Thyroid gland (tissue), 4 donors: ENCODE measurements at regions not wholly inside any gene's neighbourhood (a gene's known extent, or its start where the extent isn't known, plus 50 kb on each side); places are given as distances from the start of the nearest gene placed in this dataset.

ENCODE experiments used
- DNase-seq, 2 donors: peaks; one replicate each; pipeline ENCODE4 v3.0.0-alpha.2; 2019
- H3K27ac ChIP-seq, 3 donors: fragments of 200-600 bp; sonication (generic); 1 replicate in 2 of 3; 2 replicates in 1 of 3; pipeline ENCODE4 v1.5.1; 2016 to 2019; ENCODE audit warnings: mild to moderate bottlenecking in 1 of 3, moderate library complexity in 1 of 3
- H3K27me3 ChIP-seq: fragments of 200-600 bp; sonication (generic); one replicate; pipeline ENCODE4 v1.5.1; 2019
- H3K36me3 ChIP-seq, 2 donors: fragments of 200-600 bp; sonication (generic); one replicate each; pipeline ENCODE4 v1.5.1; 2016 to 2019
- H3K4me1 ChIP-seq, 2 donors: fragments of 200-600 bp; sonication (generic); one replicate each; pipeline ENCODE4 v1.5.1; 2017 to 2019
- H3K4me3 ChIP-seq, 3 donors: fragments of 200-600 bp; sonication (generic); replicated peaks in 1 of 3; 1 replicate in 2 of 3; 2 replicates in 1 of 3; pipeline ENCODE4 v1.5.1; 2016; ENCODE audit warnings: mild to moderate bottlenecking in 1 of 3
- H3K9me3 ChIP-seq: fragments of 200-600 bp; sonication (generic); one replicate; pipeline ENCODE4 v1.5.1; 2017
- POLR2A ChIP-seq, 2 donors: fragments of 450-650 bp; IDR thresholded peaks; one replicate each; pipeline ENCODE4 v1.6.1; 2017; ENCODE audit warnings: antibody characterized with exemption in 2 of 2, mild to moderate bottlenecking in 2 of 2, moderate library complexity in 1 of 2
- WGBS, 2 donors: methylation state at CpG; one replicate each; pipeline ENCODE4 v1.1.5; 2017; 5-methylcytosine and 5-hydroxymethylcytosine counted together
- intact Hi-C: fragments of 100-400 bp; cut with DNase I; formaldehyde crosslinking; loops from one replicate; pipeline ENCODE4 v1.15.1; 2023
- TF ChIP-seq, protein P1 (sequence below), 6 experiments: fragments of 200-600 bp in 3 of 6; fragments of 450-650 bp in 3 of 6; sonication (generic) in 3 of 6; IDR thresholded peaks; one replicate each; pipeline ENCODE4 v1.5.1; 2016 to 2019; ENCODE audit warnings: antibody characterized with exemption in 6 of 6, mild to moderate bottlenecking in 2 of 6, inconsistent platforms in 1 of 6, moderate library complexity in 1 of 6

DNA sequence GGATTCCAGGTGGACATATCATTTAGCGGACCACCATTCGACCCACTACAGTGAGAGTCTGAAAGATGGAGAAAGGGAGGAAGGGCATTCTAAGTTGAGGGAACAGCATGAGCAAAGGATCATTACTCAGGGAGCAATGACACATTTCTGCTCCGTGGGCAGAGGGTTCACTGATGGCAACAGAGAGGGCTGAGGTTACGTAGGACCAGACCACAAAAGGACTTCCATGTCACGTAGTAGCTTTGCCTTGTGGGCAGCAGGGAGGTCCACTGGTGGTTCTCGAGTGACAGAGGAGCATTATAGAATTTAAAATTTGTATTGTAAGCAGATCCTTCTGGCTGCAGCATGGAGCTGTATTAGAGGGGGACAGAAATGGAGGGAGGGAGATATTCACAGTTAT, 109.7 kb upstream of the NAV2 start:
- no peaks in the 10 kb centered on the region for H3K27me3 ChIP-seq
- no peaks in the 10 kb centered on the region for H3K9me3 ChIP-seq
- WGBS, 2 donors = 93 to 95% methylated on average over 6 of the region's 6 CpGs
- no peaks in the 10 kb centered on the region for H3K36me3 ChIP-seq
- intact Hi-C loops = no loop called here
- no peak overlapping the region for H3K4me3 ChIP-seq
- no peak for DNase-seq
- no peak overlapping the region for H3K27ac ChIP-seq
- TF ChIP-seq, protein P1, sequence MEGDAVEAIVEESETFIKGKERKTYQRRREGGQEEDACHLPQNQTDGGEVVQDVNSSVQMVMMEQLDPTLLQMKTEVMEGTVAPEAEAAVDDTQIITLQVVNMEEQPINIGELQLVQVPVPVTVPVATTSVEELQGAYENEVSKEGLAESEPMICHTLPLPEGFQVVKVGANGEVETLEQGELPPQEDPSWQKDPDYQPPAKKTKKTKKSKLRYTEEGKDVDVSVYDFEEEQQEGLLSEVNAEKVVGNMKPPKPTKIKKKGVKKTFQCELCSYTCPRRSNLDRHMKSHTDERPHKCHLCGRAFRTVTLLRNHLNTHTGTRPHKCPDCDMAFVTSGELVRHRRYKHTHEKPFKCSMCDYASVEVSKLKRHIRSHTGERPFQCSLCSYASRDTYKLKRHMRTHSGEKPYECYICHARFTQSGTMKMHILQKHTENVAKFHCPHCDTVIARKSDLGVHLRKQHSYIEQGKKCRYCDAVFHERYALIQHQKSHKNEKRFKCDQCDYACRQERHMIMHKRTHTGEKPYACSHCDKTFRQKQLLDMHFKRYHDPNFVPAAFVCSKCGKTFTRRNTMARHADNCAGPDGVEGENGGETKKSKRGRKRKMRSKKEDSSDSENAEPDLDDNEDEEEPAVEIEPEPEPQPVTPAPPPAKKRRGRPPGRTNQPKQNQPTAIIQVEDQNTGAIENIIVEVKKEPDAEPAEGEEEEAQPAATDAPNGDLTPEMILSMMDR (IDR thresholded peaks at IDR 0.05) = no peak
- TF ChIP-seq POLR2A (IDR thresholded peaks at IDR 0.05) = no peak
- peaks cover 24 to 39% of the 10 kb centered on the region in 2 donors for H3K4me1 ChIP-seq

DNA sequence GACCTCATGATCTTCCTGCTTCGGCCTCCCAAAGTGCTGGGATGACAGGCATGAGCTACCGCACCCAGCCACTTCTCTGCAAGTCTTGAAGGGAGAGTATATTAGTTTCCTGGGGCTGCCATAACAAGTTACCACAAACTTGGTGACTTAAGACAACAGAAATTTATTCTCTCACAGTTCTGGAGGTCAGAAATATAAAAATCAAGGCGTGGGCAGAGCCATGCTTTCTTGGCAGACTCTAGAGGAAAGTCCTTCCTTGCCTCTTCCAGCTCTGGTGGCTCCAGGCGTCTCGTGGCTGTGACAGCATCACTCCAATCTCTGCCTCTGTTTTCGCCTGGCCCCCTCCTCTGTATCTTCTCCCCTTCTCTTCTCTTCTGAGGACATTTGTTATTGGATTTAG, 110.2 kb upstream of the NAV2 start:
- no peak for DNase-seq
- intact Hi-C loops = no loop called here
- no peaks in the 10 kb centered on the region for H3K36me3 ChIP-seq
- no peak overlapping the region for H3K27ac ChIP-seq
- 84 to 91% methylated on average over 6 of the region's 6 CpGs for WGBS, 2 donors
- no peaks in the 10 kb centered on the region for H3K27me3 ChIP-seq
- H3K4me3 ChIP-seq = no peak overlapping the region
- H3K9me3 ChIP-seq = no peaks in the 10 kb centered on the region
- H3K4me1 ChIP-seq = peaks cover 21 to 35% of the 10 kb centered on the region in 2 donors
- TF ChIP-seq, protein P1 (IDR thresholded peaks at IDR 0.05) = no peak
- no peak for TF ChIP-seq POLR2A (IDR thresholded peaks at IDR 0.05)

DNA sequence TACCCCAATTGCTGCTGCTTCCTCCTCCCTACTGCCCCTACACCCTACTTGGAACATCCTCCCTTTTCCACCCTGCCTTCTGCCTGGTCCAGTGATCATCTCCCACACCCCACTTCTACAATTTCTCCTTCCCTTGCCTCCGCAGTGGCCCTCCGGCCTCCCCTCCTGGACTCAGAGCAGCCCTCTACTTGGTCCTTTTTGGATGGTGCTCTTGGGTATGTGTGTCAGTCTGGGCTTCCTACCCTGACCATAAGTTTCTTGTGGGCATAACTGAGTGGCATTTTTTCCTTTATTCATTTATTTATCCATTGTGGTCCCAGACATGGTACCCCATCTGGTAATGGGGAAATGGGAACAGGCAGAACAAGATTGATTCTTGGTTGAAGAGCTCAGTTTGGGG, 111.4 kb upstream of the NAV2 start:
- TF ChIP-seq, protein P1 (IDR thresholded peaks at IDR 0.05) = no peak
- no peak for TF ChIP-seq POLR2A (IDR thresholded peaks at IDR 0.05)
- Histone ChIP-seq H3K27me3 (no peaks in the 10 kb centered on the region), H3K36me3 (no peaks in the 10 kb centered on the region), H3K9me3 (no peaks in the 10 kb centered on the region), H3K4me1 (peaks cover 18 to 35% of the 10 kb centered on the region in 2 donors), H3K27ac (no peak overlapping the region), H3K4me3 (no peak overlapping the region)
- 98% methylated on average over 2 of the region's 2 CpGs for WGBS, 2 donors
- intact Hi-C loops = no loop called here
- DNase-seq = no peak

DNA sequence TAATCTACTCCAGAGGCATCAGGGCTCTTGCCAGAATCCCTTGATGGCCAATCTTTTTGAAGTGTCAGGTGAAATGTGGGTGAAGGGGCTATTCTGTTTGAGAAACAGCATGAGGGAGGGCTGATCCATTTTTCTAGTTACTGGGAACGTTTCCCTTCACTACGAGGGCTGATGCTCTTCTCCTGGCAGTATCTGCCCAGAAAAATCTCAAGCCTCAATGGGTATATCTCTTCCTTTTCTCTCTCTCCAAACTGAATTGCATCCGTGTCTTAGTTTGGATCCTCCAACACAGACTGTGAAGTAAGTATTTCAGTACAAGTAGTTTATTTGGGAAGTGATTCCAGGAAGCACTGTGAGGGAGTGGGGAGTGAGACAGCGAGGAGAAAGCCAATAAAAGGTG, 113.0 kb upstream of the NAV2 start:
- WGBS, 2 donors = 66 to 80% methylated on average over 4 of the region's 4 CpGs
- H3K27ac ChIP-seq = peak overlapping the region in 1 of 3 donors; percentile 35

DNA sequence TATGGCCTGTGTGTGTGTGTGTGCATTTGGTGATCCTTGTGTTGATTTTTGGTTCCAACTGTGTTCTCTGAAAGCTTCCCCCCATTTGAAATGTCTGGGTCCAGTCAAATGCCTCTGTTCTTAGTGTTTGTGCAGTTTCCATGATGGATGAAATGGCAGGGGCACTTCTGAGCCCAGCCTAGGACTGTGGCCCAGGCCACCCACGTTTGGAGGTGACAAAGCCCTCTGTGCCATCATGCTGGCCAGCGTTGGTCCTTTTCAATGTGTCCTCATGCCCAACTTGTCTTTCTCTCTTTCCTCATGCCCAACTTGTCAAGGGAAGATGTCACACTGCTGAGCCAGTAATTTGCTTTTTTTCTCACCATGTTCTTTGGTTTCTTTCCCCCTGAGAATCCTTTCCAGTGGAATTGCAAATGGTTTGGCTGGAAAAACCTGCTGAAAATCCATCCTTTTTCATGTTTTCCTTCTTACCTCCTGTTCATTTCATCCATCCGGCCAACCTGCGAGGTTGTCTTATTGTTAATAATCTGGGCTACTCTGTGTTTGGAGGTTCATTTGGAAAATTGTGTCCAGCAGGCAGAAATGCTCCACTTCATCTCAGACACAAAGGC, 113.7 kb upstream of the NAV2 start:
- 92 to 95% methylated on average over 4 of the region's 4 CpGs for WGBS, 2 donors
- peaks cover 20 to 42% of the 10 kb centered on the region in 2 donors for H3K4me1 ChIP-seq
- intact Hi-C loops = no loop called here

More for the DNA sequence above, 113.0 kb upstream of the NAV2 start:
- Histone ChIP-seq H3K36me3 (no peaks in the 10 kb centered on the region), H3K9me3 (no peaks in the 10 kb centered on the region), H3K4me3 (no peak overlapping the region), H3K4me1 (peaks cover 20 to 42% of the 10 kb centered on the region in 2 donors), H3K27me3 (no peaks in the 10 kb centered on the region)
- DNase-seq = no peak
- TF ChIP-seq, protein P1 (IDR thresholded peaks at IDR 0.05) = no peak
- no peak for TF ChIP-seq POLR2A (IDR thresholded peaks at IDR 0.05)
- intact Hi-C loops = no loop called here

More for the DNA sequence above, 113.7 kb upstream of the NAV2 start:
- TF ChIP-seq POLR2A (IDR thresholded peaks at IDR 0.05) = no peak
- TF ChIP-seq, protein P1 (IDR thresholded peaks at IDR 0.05) = no peak
- Histone ChIP-seq H3K9me3 (no peaks in the 10 kb centered on the region), H3K27ac (peak overlapping the region in 1 of 3 donors; percentile 35), H3K27me3 (no peaks in the 10 kb centered on the region), H3K36me3 (no peaks in the 10 kb centered on the region), H3K4me3 (no peak overlapping the region)
- DNase-seq = no peak
